ENCODE measurements at regions not wholly inside any gene's neighbourhood (a gene's known extent, or its start where the extent isn't known, plus 50 kb on each side); places are given as distances from the start of the nearest gene placed in this dataset.
"Not testable (repeated sequence)": the region's sequence is repeated elsewhere in the genome, so short reads cannot be mapped to it uniquely, and the experiment has no call there.

GRCh38 chr10:120105001-120105400 is 212.5 kb downstream of the SEC23IP start:
- TF ChIP-seq CTCF (IDR thresholded peaks at IDR 0.05; ENCODE audit: unreplicated experiment) = no peak
- no peak overlapping the region for H3K4me3 Mint-ChIP-seq (ENCODE audit: low read depth, unreplicated experiment)
- DNase-seq = no peak
- peaks cover 35% of the 10 kb centered on the region for H3K27me3 Mint-ChIP-seq (ENCODE audit: unreplicated experiment)
- CTCF ChIA-PET = no interaction called here
- BruUV-seq (replicated peaks) = no TSS peak
- intact Hi-C loops (cut with micrococcal nuclease; ENCODE audit: unreplicated experiment) = no loop called here
- no peaks in the 10 kb centered on the region for H3K36me3 Mint-ChIP-seq (ENCODE audit: insufficient read depth, unreplicated experiment)
- no peaks in the 10 kb centered on the region for H3K4me1 Mint-ChIP-seq (ENCODE audit: low read depth, unreplicated experiment)
- H3K27ac Mint-ChIP-seq (ENCODE audit: unreplicated experiment) = no peak overlapping the region
- no peaks in the 10 kb centered on the region for H3K9me3 Mint-ChIP-seq (ENCODE audit: low read depth, unreplicated experiment)

- intact Hi-C loops (cut with micrococcal nuclease; ENCODE audit: unreplicated experiment) = no loop called here
- no peaks in the 10 kb centered on the region for H3K36me3 Mint-ChIP-seq (ENCODE audit: insufficient read depth, unreplicated experiment)
- no peak for TF ChIP-seq CTCF (IDR thresholded peaks at IDR 0.05; ENCODE audit: unreplicated experiment)
- CTCF ChIA-PET = no interaction called here
- H3K4me3 Mint-ChIP-seq (ENCODE audit: low read depth, unreplicated experiment) = no peak overlapping the region
- H3K9me3 Mint-ChIP-seq (ENCODE audit: low read depth, unreplicated experiment) = no peaks in the 10 kb centered on the region
- BruUV-seq (replicated peaks) = no TSS peak
- H3K27ac Mint-ChIP-seq (ENCODE audit: unreplicated experiment) = no peak overlapping the region
- no peaks in the 10 kb centered on the region for H3K4me1 Mint-ChIP-seq (ENCODE audit: low read depth, unreplicated experiment)
- H3K27me3 Mint-ChIP-seq (ENCODE audit: unreplicated experiment) = peaks cover 35% of the 10 kb centered on the region
- no peak for DNase-seq
Observed at GRCh38 chr10:120105492-120105891, 213.0 kb downstream of the SEC23IP start.

- CTCF ChIA-PET = no interaction called here
- Mint-ChIP-seq H3K36me3 (ENCODE audit: insufficient read depth, unreplicated experiment) (no peaks in the 10 kb centered on the region), H3K4me3 (ENCODE audit: low read depth, unreplicated experiment) (no peak overlapping the region), H3K27me3 (ENCODE audit: unreplicated experiment) (peaks cover 27% of the 10 kb centered on the region), H3K4me1 (ENCODE audit: low read depth, unreplicated experiment) (no peaks in the 10 kb centered on the region), H3K27ac (ENCODE audit: unreplicated experiment) (no peak overlapping the region), H3K9me3 (ENCODE audit: low read depth, unreplicated experiment) (no peaks in the 10 kb centered on the region)
- no peak for TF ChIP-seq CTCF (IDR thresholded peaks at IDR 0.05; ENCODE audit: unreplicated experiment)
- intact Hi-C loops (cut with micrococcal nuclease; ENCODE audit: unreplicated experiment) = no loop called here
- no TSS peak for BruUV-seq (replicated peaks)
- DNase-seq = no peak
Observed at GRCh38 chr10:120108916-120109315, 216.4 kb downstream of the SEC23IP start.

GRCh38 chr10:120109725-120110124 is 217.2 kb downstream of the SEC23IP start:
- DNase-seq; BruUV-seq (replicated peaks); H3K9me3 Mint-ChIP-seq (ENCODE audit: low read depth, unreplicated experiment); CTCF ChIA-PET; H3K27ac Mint-ChIP-seq (ENCODE audit: unreplicated experiment); H3K36me3 Mint-ChIP-seq (ENCODE audit: insufficient read depth, unreplicated experiment); intact Hi-C loops (cut with micrococcal nuclease; ENCODE audit: unreplicated experiment); H3K4me1 Mint-ChIP-seq (ENCODE audit: low read depth, unreplicated experiment); H3K4me3 Mint-ChIP-seq (ENCODE audit: low read depth, unreplicated experiment): not testable (repeated sequence)
- H3K27me3 Mint-ChIP-seq (ENCODE audit: unreplicated experiment) = peaks cover 27% of the 10 kb centered on the region

GRCh38 chr10:120110196-120110595 is 217.7 kb downstream of the SEC23IP start:
- Mint-ChIP-seq H3K9me3 (ENCODE audit: low read depth, unreplicated experiment) (no peaks in the 10 kb centered on the region), H3K4me3 (ENCODE audit: low read depth, unreplicated experiment) (no peak overlapping the region), H3K4me1 (ENCODE audit: low read depth, unreplicated experiment) (no peaks in the 10 kb centered on the region), H3K36me3 (ENCODE audit: insufficient read depth, unreplicated experiment) (no peaks in the 10 kb centered on the region), H3K27me3 (ENCODE audit: unreplicated experiment) (peaks cover 28% of the 10 kb centered on the region), H3K27ac (ENCODE audit: unreplicated experiment) (no peak overlapping the region)
- DNase-seq = no peak
- no peak for TF ChIP-seq CTCF (IDR thresholded peaks at IDR 0.05; ENCODE audit: unreplicated experiment)
- intact Hi-C loops (cut with micrococcal nuclease; ENCODE audit: unreplicated experiment) = no loop called here
- CTCF ChIA-PET = no interaction called here
- BruUV-seq (replicated peaks) = no TSS peak
